Heart right ventricle (tissue), 16 donors: ENCODE measurements at regions not wholly inside any gene's neighbourhood (a gene's known extent, or its start where the extent isn't known, plus 50 kb on each side); places are given as distances from the start of the nearest gene placed in this dataset.

Experiments
- ATAC-seq, 8 donors: fragments of 200-7000 bp; cut with Tn5 transposase; one replicate each; pipeline ENCODE4 v1.9.1; 2020; ENCODE audit warnings: mild to moderate bottlenecking in 8 of 8, moderate library complexity in 8 of 8, moderate number of reproducible peaks in 1 of 8
- DNase-seq, 2 donors: peaks; one replicate each; pipeline ENCODE4 v3.0.0-alpha.2; 2020
- H3K27ac ChIP-seq, 10 donors: fragments of 200-600 bp; sonication (generic) in 2 of 10; one replicate each; pipeline versions ENCODE4 v1.5.0 to v1.8.0; 2020 to 2022; ENCODE audit warnings: mild to moderate bottlenecking in 3 of 10
- H3K27me3 ChIP-seq, 7 donors: fragments of 200-600 bp; one replicate each; pipeline ENCODE4 v1.8.0; 2021 to 2022; ENCODE audit warnings: mild to moderate bottlenecking in 2 of 7
- H3K36me3 ChIP-seq, 9 donors: fragments of 200-600 bp; sonication (generic) in 1 of 9; one replicate each; pipeline versions ENCODE4 v1.5.0 to v1.8.0; 2020 to 2022; ENCODE audit warnings: mild to moderate bottlenecking in 2 of 9
- H3K4me1 ChIP-seq, 9 donors: fragments of 200-600 bp; sonication (generic) in 1 of 9; one replicate each; pipeline versions ENCODE4 v1.5.0 to v1.8.0; 2020 to 2022; ENCODE audit warnings: mild to moderate bottlenecking in 4 of 9
- H3K4me3 ChIP-seq, 10 donors: fragments of 200-600 bp; sonication (generic) in 2 of 10; one replicate each; pipeline versions ENCODE4 v1.5.0 to v1.8.0; 2020 to 2022; ENCODE audit warnings: mild to moderate bottlenecking in 7 of 10, moderate library complexity in 2 of 10
- H3K9me3 ChIP-seq, 11 donors: fragments of 200-600 bp in 10 of 11; sonication (generic) in 2 of 11; one replicate each; pipeline versions ENCODE4 v1.5.0 to v1.8.0; 2013 to 2022; ENCODE audit warnings: mild to moderate bottlenecking in 2 of 11, control low read depth in 1 of 11, moderate library complexity in 1 of 11
- WGBS, 2 donors: extraction: QIAGEN DNeasy Blood & Tissue Kit; methylation state at CpG; one replicate each; pipeline ENCODE4 v1.1.7; 2013; ENCODE audit warnings: inconsistent platforms in 1 of 2; 5-methylcytosine and 5-hydroxymethylcytosine counted together
- intact Hi-C, 10 donors: fragments of 100-400 bp; cut with DNase I; formaldehyde crosslinking; loops; one replicate each; pipeline versions ENCODE4 v1.11.1 to v1.14.2; 2022
- TF ChIP-seq, protein P1 (sequence below), 9 donors: fragments of 200-600 bp; sonication (generic) in 2 of 9; IDR thresholded peaks; one replicate each; pipeline versions ENCODE4 v1.5.0 to v1.8.0; 2021 to 2022; ENCODE audit warnings: antibody characterized with exemption in 9 of 9, mild to moderate bottlenecking in 5 of 9, moderate library complexity in 1 of 9
- donor health status: Arrhythmogenic right ventricular cardiomyopathy.
- donor health status: ischemic (EF 13 %, LVEDD 7.1; RV severe dilation, severe dysfunction).
- donor health status: healthy with polysubstance abuse.
- donor health status: DM: no; HTN: yes; CAD: no.
- donor health status: DM: no; HTN: no; CAD: no.
- donor health status: ischemic (EF 25% LVEDD 6.9; RV normal size, moderate dysfunction).
- donor health status: ischemic (EF 25% LVEDD 5.7; RV mildly dilated, moderate dysfunction).
- donor health status: healthy.
- donor health status: DM: yes; HTN: yes; CAD: no.
- donor health status: Ischemic cardiomyopathy.
- donor health status: ischemic (EF 35%, LVEDD 5.7; RV mildly dilated, moderate dysfunction).
- donor health status: nonischemic (EF 11% LVEDD 7.7; RV severe dilation, severe dysfunction).
- donor health status: DM: yes; HTN: yes; CAD: no.
- donor health status: PGD.
- donor health status: ischemic (EF 29% LVEDD 5.4; RV normal size, mild dysfunction).
- donor health status: nonischemic (EF 23%, LVEDD 6.1; RV moderate dilation, normal function).

DNA sequence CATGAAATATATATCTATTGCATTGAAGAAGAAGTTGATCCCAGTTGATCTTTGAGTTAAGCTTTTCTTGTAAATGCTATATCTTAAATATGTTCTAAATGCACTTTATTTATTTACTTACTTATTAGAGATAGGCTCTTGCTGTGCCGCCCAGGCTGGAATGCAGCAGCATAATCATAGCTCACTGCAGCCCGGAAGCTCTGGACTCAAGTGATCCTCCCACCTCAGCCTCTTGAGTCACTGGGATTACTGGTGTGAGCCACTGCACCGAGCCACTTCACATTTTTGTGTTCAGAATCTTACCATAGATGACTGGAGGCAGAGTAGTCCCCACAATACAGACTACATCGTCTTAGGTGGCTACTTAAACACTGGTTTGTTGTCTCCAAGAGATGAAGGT lies 324.3 kb upstream of the SLIT2 start:
- 79 to 81% methylated on average over 4 of the region's 4 CpGs for WGBS, 2 donors
- H3K4me1 ChIP-seq: no peaks in the 10 kb centered on the region
- intact Hi-C loops: no loop called here
- TF ChIP-seq, protein P1, sequence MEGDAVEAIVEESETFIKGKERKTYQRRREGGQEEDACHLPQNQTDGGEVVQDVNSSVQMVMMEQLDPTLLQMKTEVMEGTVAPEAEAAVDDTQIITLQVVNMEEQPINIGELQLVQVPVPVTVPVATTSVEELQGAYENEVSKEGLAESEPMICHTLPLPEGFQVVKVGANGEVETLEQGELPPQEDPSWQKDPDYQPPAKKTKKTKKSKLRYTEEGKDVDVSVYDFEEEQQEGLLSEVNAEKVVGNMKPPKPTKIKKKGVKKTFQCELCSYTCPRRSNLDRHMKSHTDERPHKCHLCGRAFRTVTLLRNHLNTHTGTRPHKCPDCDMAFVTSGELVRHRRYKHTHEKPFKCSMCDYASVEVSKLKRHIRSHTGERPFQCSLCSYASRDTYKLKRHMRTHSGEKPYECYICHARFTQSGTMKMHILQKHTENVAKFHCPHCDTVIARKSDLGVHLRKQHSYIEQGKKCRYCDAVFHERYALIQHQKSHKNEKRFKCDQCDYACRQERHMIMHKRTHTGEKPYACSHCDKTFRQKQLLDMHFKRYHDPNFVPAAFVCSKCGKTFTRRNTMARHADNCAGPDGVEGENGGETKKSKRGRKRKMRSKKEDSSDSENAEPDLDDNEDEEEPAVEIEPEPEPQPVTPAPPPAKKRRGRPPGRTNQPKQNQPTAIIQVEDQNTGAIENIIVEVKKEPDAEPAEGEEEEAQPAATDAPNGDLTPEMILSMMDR (IDR thresholded peaks at IDR 0.05): no peak
- DNase-seq (no peak), ATAC-seq (no peak)
- no peak overlapping the region for H3K4me3 ChIP-seq
- H3K9me3 ChIP-seq: peaks cover 0 to 6% (median 0%) of the 10 kb centered on the region in 11 donors
- no peak overlapping the region for H3K27ac ChIP-seq
- H3K27me3 ChIP-seq: no peaks in the 10 kb centered on the region
- no peaks in the 10 kb centered on the region for H3K36me3 ChIP-seq

DNA sequence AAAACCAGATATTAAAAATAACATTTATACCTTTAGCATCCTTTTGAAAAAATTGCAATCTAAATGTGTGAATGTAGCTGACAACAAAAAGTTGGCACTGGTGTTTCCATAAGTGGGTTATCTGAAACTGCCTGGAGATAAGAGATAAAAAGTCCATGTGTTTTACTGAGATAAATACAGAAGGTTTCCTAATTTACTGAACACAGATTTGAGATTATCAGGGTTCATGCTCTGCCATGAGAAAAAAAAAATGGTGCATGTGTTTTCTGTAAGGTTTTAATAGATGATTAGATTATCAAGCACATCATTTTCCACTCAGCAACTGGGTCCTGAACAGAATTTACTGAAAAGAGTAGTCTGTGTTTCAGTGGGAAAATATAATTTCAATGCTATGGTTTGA lies 326.2 kb upstream of the SLIT2 start:
- intact Hi-C loops: no loop called here
- TF ChIP-seq, protein P1 (IDR thresholded peaks at IDR 0.05): no peak
- H3K27me3 ChIP-seq: no peaks in the 10 kb centered on the region
- H3K36me3 ChIP-seq: no peaks in the 10 kb centered on the region
- ATAC-seq: no peak
- no peak overlapping the region for H3K4me3 ChIP-seq
- H3K4me1 ChIP-seq: no peaks in the 10 kb centered on the region
- no peak overlapping the region for H3K27ac ChIP-seq
- H3K9me3 ChIP-seq: peaks cover 0 to 6% (median 0%) of the 10 kb centered on the region in 11 donors
- DNase-seq: no peak

DNA sequence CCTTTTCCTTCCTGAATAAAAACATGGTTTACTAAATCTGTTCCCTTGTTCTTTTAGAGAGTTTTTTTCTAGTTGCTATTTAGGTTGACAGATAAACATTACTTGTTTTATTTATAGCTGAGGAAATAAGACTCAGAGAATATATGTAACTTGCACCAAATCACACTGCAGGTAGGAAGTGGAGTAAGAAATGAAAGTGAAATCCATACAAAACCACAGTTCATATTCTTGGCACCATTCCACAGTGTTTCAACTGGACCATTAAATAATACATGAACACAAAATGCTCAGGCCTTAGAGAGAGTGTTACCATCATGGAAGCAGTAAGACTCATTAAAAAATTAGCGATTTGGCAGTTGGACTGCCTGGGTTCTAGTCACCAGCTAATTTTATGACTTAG lies 326.9 kb upstream of the SLIT2 start:
- H3K27ac ChIP-seq: no peak overlapping the region
- H3K9me3 ChIP-seq: peaks cover 0 to 13% (median 0%) of the 10 kb centered on the region in 11 donors
- 84% methylated on average over 1 of the region's 1 CpG for WGBS, 2 donors
- no peaks in the 10 kb centered on the region for H3K36me3 ChIP-seq
- no peak for DNase-seq
- intact Hi-C loops: no loop called here
- TF ChIP-seq, protein P1 (IDR thresholded peaks at IDR 0.05): no peak
- no peak for ATAC-seq
- H3K4me1 ChIP-seq: no peaks in the 10 kb centered on the region
- no peaks in the 10 kb centered on the region for H3K27me3 ChIP-seq
- H3K4me3 ChIP-seq: no peak overlapping the region

- WGBS, 2 donors: 89 to 90% methylated on average over 3 of the region's 3 CpGs
- no peaks in the 10 kb centered on the region for H3K36me3 ChIP-seq
- H3K27me3 ChIP-seq: no peaks in the 10 kb centered on the region
- TF ChIP-seq, protein P1 (IDR thresholded peaks at IDR 0.05): no peak
- intact Hi-C loops: no loop called here
- ATAC-seq (no peak), DNase-seq (no peak)
- no peak overlapping the region for H3K27ac ChIP-seq
- H3K4me1 ChIP-seq: no peaks in the 10 kb centered on the region
- H3K4me3 ChIP-seq: no peak overlapping the region
- H3K9me3 ChIP-seq: peaks cover 0 to 26% (median 0%) of the 10 kb centered on the region in 11 donors
Observed at GRCh38 chr4:19915276-19915675, 336.4 kb upstream of the SLIT2 start.

DNA sequence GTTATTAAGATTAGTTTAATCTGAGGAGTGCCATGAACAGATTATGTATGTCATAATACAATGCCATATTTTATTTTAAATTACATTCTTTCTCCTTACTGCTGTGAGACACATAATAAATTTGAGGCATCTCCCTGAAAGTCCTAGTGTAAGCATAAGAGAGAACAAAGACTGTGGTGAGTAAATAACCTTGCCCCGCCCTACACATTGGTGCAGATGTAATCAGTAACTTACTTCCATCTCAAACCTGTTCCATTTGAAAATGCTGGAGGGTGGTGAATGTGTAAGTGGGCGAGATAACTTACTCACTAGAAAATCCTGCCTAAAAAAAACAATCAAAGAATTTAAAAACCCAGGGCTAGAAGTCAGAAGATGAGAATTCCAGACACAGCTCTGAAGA lies 338.1 kb upstream of the SLIT2 start:
- TF ChIP-seq, protein P1 (IDR thresholded peaks at IDR 0.05): no peak
- no peak overlapping the region for H3K27ac ChIP-seq
- H3K36me3 ChIP-seq: no peaks in the 10 kb centered on the region
- peaks cover 0 to 21% (median 0%) of the 10 kb centered on the region in 11 donors for H3K9me3 ChIP-seq
- ATAC-seq (no peak), DNase-seq (no peak)
- intact Hi-C loops: no loop called here
- no peaks in the 10 kb centered on the region for H3K27me3 ChIP-seq
- WGBS, 2 donors: 80 to 82% methylated on average over 2 of the region's 2 CpGs
- no peak overlapping the region for H3K4me3 ChIP-seq
- H3K4me1 ChIP-seq: no peaks in the 10 kb centered on the region
